Naive thymus-derived CD4-positive, alpha-beta T cell (primary cell): ENCODE measurements at regions not wholly inside any gene's neighbourhood (a gene's known extent, or its start where the extent isn't known, plus 50 kb on each side); places are given as distances from the start of the nearest gene placed in this dataset.

Experiments used
- ATAC-seq: fragments of 150-1000 bp; cut with Tn5 transposase; 2 replicates; pipeline ENCODE4 v1.10.0; 2021; ENCODE audit warnings: mild to moderate bottlenecking, moderate library complexity
- CTCF ChIA-PET: fragments of 350-600 bp; sonication (Branson Sonifier 250); formaldehyde crosslinking; loops from one replicate; lab custom pipeline; 2021; ENCODE audit warnings: antibody characterized with exemption; lab: Charles Lee
- POLR2A ChIA-PET: fragments of 350-600 bp; sonication (Branson Sonifier 250); formaldehyde crosslinking; loops from one replicate; lab custom pipeline; 2021; ENCODE audit warnings: antibody characterized with exemption, inconsistent platforms; lab: Charles Lee
- DNase-seq, 9 donors: peaks; one replicate each; pipeline versions ENCODE4 v3.0.0 to v3.0.0-alpha.2; 2020 to 2022; ENCODE audit warnings: mixed read lengths in 1 of 9
- H3K27ac ChIP-seq: one replicate; pipeline ENCODE4 v1.7.0; 2013; ENCODE audit warnings: mild to moderate bottlenecking, low read depth, low read length, moderate library complexity
- H3K27me3 ChIP-seq, 2 donors: one replicate each; pipeline ENCODE4 v1.7.0; 2013; ENCODE audit warnings: low read length in 2 of 2, mild to moderate bottlenecking in 2 of 2, moderate library complexity in 2 of 2; ENCODE audit not compliant: control insufficient read depth in 2 of 2, insufficient read depth in 2 of 2
- H3K36me3 ChIP-seq, 3 experiments: 1 replicate in 2 of 3; 2 replicates in 1 of 3; pipeline ENCODE4 v1.7.0; 2013; ENCODE audit warnings: low read length in 3 of 3, mild to moderate bottlenecking in 3 of 3, moderate library complexity in 1 of 3; ENCODE audit not compliant: insufficient read depth in 3 of 3, control insufficient read depth in 2 of 3
- H3K4me1 ChIP-seq, 2 donors: one replicate each; pipeline ENCODE4 v1.7.0; 2013; ENCODE audit warnings: low read length in 2 of 2, mild to moderate bottlenecking in 2 of 2, moderate library complexity in 1 of 2; ENCODE audit not compliant: control insufficient read depth in 2 of 2, insufficient read depth in 2 of 2
- H3K4me3 ChIP-seq: 2 replicates; pipeline ENCODE4 v1.7.0; 2013; ENCODE audit warnings: mild to moderate bottlenecking, low read length
- H3K9me3 ChIP-seq, 3 experiments: 1 replicate in 2 of 3; 2 replicates in 1 of 3; pipeline ENCODE4 v1.7.0; 2013; ENCODE audit warnings: low read length in 3 of 3; ENCODE audit not compliant: control insufficient read depth in 2 of 3
- H3K27ac Mint-ChIP-seq, 9 donors: one replicate each; pipeline ENCODE4 v1.8.0; 2020 to 2022; ENCODE audit warnings: mixed read lengths in 9 of 9, mild to moderate bottlenecking in 8 of 9, moderate library complexity in 5 of 9, inconsistent platforms in 2 of 9
- H3K27me3 Mint-ChIP-seq, 5 donors: one replicate each; pipeline ENCODE4 v1.8.0; 2021 to 2022; ENCODE audit warnings: mixed read lengths in 5 of 5, mild to moderate bottlenecking in 1 of 5
- H3K36me3 Mint-ChIP-seq, 5 donors: one replicate each; pipeline ENCODE4 v1.8.0; 2020 to 2022; ENCODE audit warnings: mixed read lengths in 5 of 5, mild to moderate bottlenecking in 3 of 5, inconsistent platforms in 1 of 5
- H3K4me1 Mint-ChIP-seq, 7 donors: one replicate each; pipeline ENCODE4 v1.8.0; 2020 to 2022; ENCODE audit warnings: mixed read lengths in 7 of 7, mild to moderate bottlenecking in 3 of 7, inconsistent platforms in 1 of 7
- H3K4me3 Mint-ChIP-seq, 10 donors: one replicate each; pipeline ENCODE4 v1.8.0; 2020 to 2022; ENCODE audit warnings: mild to moderate bottlenecking in 10 of 10, mixed read lengths in 10 of 10, moderate library complexity in 6 of 10, inconsistent platforms in 2 of 10
- H3K9me3 Mint-ChIP-seq, 11 donors: one replicate each; pipeline ENCODE4 v1.8.0; 2020 to 2022; ENCODE audit warnings: mixed read lengths in 11 of 11, mild to moderate bottlenecking in 4 of 11, inconsistent platforms in 1 of 11, moderate library complexity in 1 of 11
- intact Hi-C, 2 donors: fragments of 100-400 bp; cut with micrococcal nuclease; formaldehyde crosslinking; loops; one replicate each; pipeline ENCODE4 v1.15.1; 2023

GRCh38 chr4:10875144-10875799, 190.7 kb upstream of the CLNK start:
- Histone ChIP-seq H3K4me1 (no peaks in the 10 kb centered on the region), H3K9me3 (no peaks in the 10 kb centered on the region), H3K27ac (no peak overlapping the region), H3K4me3 (no peak overlapping the region), H3K27me3 (no peaks in the 10 kb centered on the region), H3K36me3 (no peaks in the 10 kb centered on the region)
- no peak overlapping the region for H3K27ac Mint-ChIP-seq
- intact Hi-C loops, result no loop called here
- H3K4me3 Mint-ChIP-seq, result no peak overlapping the region
- H3K36me3 Mint-ChIP-seq, result no peaks in the 10 kb centered on the region
- POLR2A ChIA-PET, result no interaction called here
- peaks cover 0 to 7% (median 0%) of the 10 kb centered on the region in 11 donors for H3K9me3 Mint-ChIP-seq
- H3K27me3 Mint-ChIP-seq, result peaks cover 0 to 2% (median 0%) of the 10 kb centered on the region in 5 donors
- no peak for DNase-seq
- CTCF ChIA-PET, result no interaction called here
- ATAC-seq, result no peak
- no peaks in the 10 kb centered on the region for H3K4me1 Mint-ChIP-seq

- POLR2A ChIA-PET, result no interaction called here
- intact Hi-C loops, result no loop called here
- Mint-ChIP-seq H3K36me3 (no peaks in the 10 kb centered on the region), H3K4me3 (no peak overlapping the region), H3K27me3 (peaks cover 0 to 2% (median 0%) of the 10 kb centered on the region in 5 donors), H3K9me3 (peaks cover 0 to 7% (median 0%) of the 10 kb centered on the region in 11 donors), H3K4me1 (no peaks in the 10 kb centered on the region), H3K27ac (no peak overlapping the region)
- no peaks in the 10 kb centered on the region for H3K4me1 ChIP-seq
- no peak overlapping the region for H3K4me3 ChIP-seq
- H3K27ac ChIP-seq, result no peak overlapping the region
- H3K9me3 ChIP-seq, result no peaks in the 10 kb centered on the region
- DNase-seq (no peak), ATAC-seq (no peak)
- CTCF ChIA-PET, result interaction anchor here (0.5 kb wide), 1 partner anchor 463 kb away, joined by 3 read pairs; no protein-coding TSS in a partner anchor
- no peaks in the 10 kb centered on the region for H3K27me3 ChIP-seq
- no peaks in the 10 kb centered on the region for H3K36me3 ChIP-seq
Observed at GRCh38 chr4:10873809-10874208, 189.2 kb upstream of the CLNK start.

GRCh38 chr4:10872833-10873517, 188.4 kb upstream of the CLNK start:
- no peak overlapping the region for H3K4me3 Mint-ChIP-seq
- H3K36me3 ChIP-seq, result no peaks in the 10 kb centered on the region
- H3K27me3 Mint-ChIP-seq, result peaks cover 0 to 2% (median 0%) of the 10 kb centered on the region in 5 donors
- ATAC-seq, result no peak
- no peak overlapping the region for H3K27ac ChIP-seq
- H3K4me1 ChIP-seq, result no peaks in the 10 kb centered on the region
- H3K27me3 ChIP-seq, result no peaks in the 10 kb centered on the region
- H3K9me3 Mint-ChIP-seq, result peaks cover 0 to 7% (median 0%) of the 10 kb centered on the region in 11 donors
- POLR2A ChIA-PET, result no interaction called here
- no peak for DNase-seq
- intact Hi-C loops, result no loop called here
- CTCF ChIA-PET, result no interaction called here
- H3K9me3 ChIP-seq, result no peaks in the 10 kb centered on the region
- H3K4me1 Mint-ChIP-seq, result no peaks in the 10 kb centered on the region
- no peak overlapping the region for H3K4me3 ChIP-seq
- peak overlapping the region in 1 of 9 donors; percentile 43 for H3K27ac Mint-ChIP-seq
- no peaks in the 10 kb centered on the region for H3K36me3 Mint-ChIP-seq

GRCh38 chr4:10866666-10867065, 182.1 kb upstream of the CLNK start:
- Mint-ChIP-seq H3K36me3 (no peaks in the 10 kb centered on the region), H3K9me3 (peaks cover 0 to 5% (median 0%) of the 10 kb centered on the region in 11 donors)

GRCh38 chr4:10861036-10861435, 176.5 kb upstream of the CLNK start:
- intact Hi-C loops, result no loop called here

More at GRCh38 chr4:10866666-10867065, 182.1 kb upstream of the CLNK start:
- ChIA-PET CTCF (no interaction called here), POLR2A (no interaction called here)
- Histone ChIP-seq H3K36me3 (no peaks in the 10 kb centered on the region), H3K27me3 (no peaks in the 10 kb centered on the region), H3K4me3 (no peak overlapping the region), H3K9me3 (no peaks in the 10 kb centered on the region), H3K27ac (no peak overlapping the region), H3K4me1 (no peaks in the 10 kb centered on the region)
- peaks cover 0 to 5% (median 0%) of the 10 kb centered on the region in 5 donors for H3K27me3 Mint-ChIP-seq
- DNase-seq (no peak), ATAC-seq (no peak)
- H3K4me1 Mint-ChIP-seq, result no peaks in the 10 kb centered on the region
- no peak overlapping the region for H3K27ac Mint-ChIP-seq
- intact Hi-C loops, result no loop called here
- no peak overlapping the region for H3K4me3 Mint-ChIP-seq

GRCh38 chr4:10856271-10856782, 171.8 kb upstream of the CLNK start:
- Histone ChIP-seq H3K9me3 (no peaks in the 10 kb centered on the region), H3K27me3 (no peaks in the 10 kb centered on the region), H3K4me1 (no peaks in the 10 kb centered on the region), H3K27ac (no peak overlapping the region), H3K4me3 (no peak overlapping the region), H3K36me3 (no peaks in the 10 kb centered on the region)
- Mint-ChIP-seq H3K9me3 (peaks cover 0 to 23% (median 7%) of the 10 kb centered on the region in 11 donors), H3K27ac (no peak overlapping the region), H3K4me3 (no peak overlapping the region), H3K36me3 (peaks cover 0 to 5% (median 0%) of the 10 kb centered on the region in 5 donors), H3K27me3 (peaks cover 0 to 11% (median 9%) of the 10 kb centered on the region in 5 donors), H3K4me1 (peaks cover 0 to 8% (median 0%) of the 10 kb centered on the region in 7 donors)
- intact Hi-C loops, result no loop called here
- ChIA-PET POLR2A (no interaction called here), CTCF (no interaction called here)
- no peak for DNase-seq
- ATAC-seq, result no peak

More at GRCh38 chr4:10861036-10861435, 176.5 kb upstream of the CLNK start:
- Mint-ChIP-seq H3K27ac (no peak overlapping the region), H3K27me3 (peaks cover 0 to 5% (median 0%) of the 10 kb centered on the region in 5 donors), H3K4me3 (no peak overlapping the region), H3K36me3 (peaks cover 0 to 3% (median 0%) of the 10 kb centered on the region in 5 donors), H3K4me1 (no peaks in the 10 kb centered on the region), H3K9me3 (peaks cover 0 to 23% (median 5%) of the 10 kb centered on the region in 11 donors)
- DNase-seq, result no peak
- Histone ChIP-seq H3K9me3 (no peaks in the 10 kb centered on the region), H3K27me3 (no peaks in the 10 kb centered on the region), H3K27ac (no peak overlapping the region), H3K36me3 (no peaks in the 10 kb centered on the region), H3K4me3 (no peak overlapping the region), H3K4me1 (no peaks in the 10 kb centered on the region)
- no peak for ATAC-seq
- POLR2A ChIA-PET, result no interaction called here
- CTCF ChIA-PET, result no interaction called here
